K562 (cell line): ENCODE measurements at regions not wholly inside any gene's neighbourhood (a gene's known extent, or its start where the extent isn't known, plus 50 kb on each side); places are given as distances from the start of the nearest gene placed in this dataset.

Experiments
- ATAC-seq: fragments of 200-7000 bp; cut with Tn5 transposase; 3 replicates; pipeline ENCODE4 v1.9.1; 2020; ENCODE audit warnings: moderate library complexity
- BruUV-seq: library from RNA; stranded (reverse); fragments of 400-500 nt; replicated peaks from 2 replicates; lab custom pipeline; 2021; lab: Mats Ljungman, UMichigan
- CTCF ChIA-PET: fragments of 300-600 bp; formaldehyde crosslinking; extraction: SDS; loops from one replicate; lab custom pipeline; 2021; ENCODE audit warnings: low intra/inter-chr PET ratio; lab: Yijun Ruan, JAX
- POLR2A ChIA-PET: fragments of 300-600, 350-650 bp; sonication (Branson Sonifier 250); formaldehyde crosslinking; extraction: SDS; loops from one replicate; lab custom pipeline; 2021; ENCODE audit warnings: antibody characterized with exemption, inconsistent platforms; lab: Yijun Ruan, JAX
- DNase-seq, 4 experiments: peaks; one replicate each; pipeline versions ENCODE4 v3.0.0 to v3.0.0-alpha.2; 2011 to 2018; ENCODE audit warnings: low spot score in 3 of 4, mixed read lengths in 3 of 4; ENCODE audit errors: extremely low read depth in 1 of 4
- FAIRE-seq: peaks from 2 replicates; lab custom pipeline; 2011; peaks lifted over from hg19 to GRCh38; lab: Jason Lieb, UNC
- H2AFZ ChIP-seq: 2 replicates; pipeline ENCODE4 v1.6.0; 2011; ENCODE audit warnings: low read depth, low read length, control low read depth, inconsistent platforms
- H3K27ac ChIP-seq: fragments of 200-600 bp; 3 replicates; pipeline ENCODE4 v1.8.0; 2011; ENCODE audit warnings: low read depth, mild to moderate bottlenecking, control low read depth, inconsistent platforms, low read length, moderate library complexity, mixed read lengths; ENCODE audit errors: extremely low read depth
- H3K27me3 ChIP-seq, 2 experiments: fragments of 300-600 bp in 1 of 2; 2 replicates in 1 of 2; 3 replicates in 1 of 2; pipeline versions ENCODE4 v1.6.0 to v1.8.0; 2011; ENCODE audit warnings: inconsistent platforms in 2 of 2, low read length in 2 of 2, mild to moderate bottlenecking in 1 of 2, mixed read lengths in 1 of 2, moderate library complexity in 1 of 2; ENCODE audit not compliant: control insufficient read depth in 2 of 2, insufficient read depth in 2 of 2
- H3K36me3 ChIP-seq: fragments of 300-600 bp; 3 replicates; pipeline ENCODE4 v1.8.0; 2011; ENCODE audit warnings: mild to moderate bottlenecking, low read length, inconsistent platforms; ENCODE audit not compliant: control insufficient read depth, insufficient read depth
- H3K4me1 ChIP-seq, 2 experiments: fragments of 200-600 bp in 1 of 2; replicated peaks in 1 of 2; 2 replicates in 1 of 2; 3 replicates in 1 of 2; pipeline versions ENCODE4 v1.5.1 to v1.8.0; 2011; ENCODE audit warnings: inconsistent platforms in 2 of 2, low read length in 2 of 2, mild to moderate bottlenecking in 1 of 2, mixed read lengths in 1 of 2, moderate library complexity in 1 of 2; ENCODE audit not compliant: control insufficient read depth in 2 of 2, insufficient read depth in 2 of 2
- H3K4me2 ChIP-seq: 2 replicates; pipeline ENCODE4 v1.6.1; 2011; ENCODE audit warnings: low read length, control low read depth, inconsistent platforms, mixed read lengths; ENCODE audit not compliant: insufficient read depth
- H3K4me3 ChIP-seq: fragments of 200-600 bp; sonication (generic), shearing (Covaris generic); 2 replicates; pipeline ENCODE4 v1.5.1; 2016; ENCODE audit warnings: control low read depth, inconsistent platforms
- H3K79me2 ChIP-seq: fragments of 200-600 bp; 3 replicates; pipeline ENCODE4 v1.8.0; 2011; ENCODE audit warnings: low read length, inconsistent platforms; ENCODE audit not compliant: control insufficient read depth, insufficient read depth
- H3K9ac ChIP-seq, 2 experiments: 2 replicates each; pipeline versions ENCODE4 v1.6.0 to v1.6.1; 2011; ENCODE audit warnings: low read depth in 2 of 2, low read length in 2 of 2, control low read depth in 1 of 2, inconsistent platforms in 1 of 2, mild to moderate bottlenecking in 1 of 2, mixed read lengths in 1 of 2; ENCODE audit not compliant: insufficient read depth in 1 of 2
- H3K9me1 ChIP-seq: one replicate; pipeline ENCODE4 v1.6.0; 2011; ENCODE audit warnings: inconsistent platforms, mild to moderate bottlenecking, low read length, moderate library complexity; ENCODE audit not compliant: control insufficient read depth, insufficient read depth
- H3K9me3 ChIP-seq: replicated peaks from 2 replicates; pipeline ENCODE4 v1.5.1; 2011; ENCODE audit warnings: low read depth, low read length, inconsistent platforms; ENCODE audit not compliant: control insufficient read depth, insufficient read depth
- H4K20me1 ChIP-seq: replicated peaks from 2 replicates; pipeline ENCODE4 v1.6.1; 2011; ENCODE audit warnings: low read length, inconsistent platforms, mixed read lengths; ENCODE audit not compliant: control insufficient read depth, insufficient read depth
- AFF1 ChIP-seq, 2 experiments: fragments of 450-650 bp; IDR thresholded peaks; 2 replicates each; pipeline ENCODE4 v1.6.1; 2018; ENCODE audit warnings: mild to moderate bottlenecking in 2 of 2, low read depth in 1 of 2; ENCODE audit not compliant: partially characterized antibody in 2 of 2
- BMI1 ChIP-seq: fragments of 150-350 bp; IDR thresholded peaks from 2 replicates; pipeline ENCODE4 v1.6.1; 2014; ENCODE audit warnings: low read length
- CBX8 ChIP-seq: fragments of 200-600 bp; sonication (generic); IDR thresholded peaks from 2 replicates; pipeline ENCODE4 v1.6.1; 2012; ENCODE audit warnings: borderline replicate concordance, mixed run types, low read depth, mild to moderate bottlenecking, moderate library complexity, mixed read lengths, low read length, control low read depth, inconsistent platforms; ENCODE audit not compliant: poor library complexity, severe bottlenecking; ENCODE audit errors: extremely low read depth
- CSDE1 ChIP-seq, 2 experiments: fragments of 450-650 bp; IDR thresholded peaks; 2 replicates each; pipeline ENCODE4 v1.6.1; 2016; ENCODE audit warnings: mild to moderate bottlenecking in 1 of 2
- ETV6 ChIP-seq, 3 experiments: fragments of 150-350 bp in 1 of 3; sonication (generic) in 1 of 3; formaldehyde crosslinking in 1 of 3; IDR thresholded peaks; 2 replicates each; pipeline versions ENCODE4 v1.6.1 to v1.8.0; 2014 to 2022; ENCODE audit warnings: borderline replicate concordance in 2 of 3, low read depth in 2 of 3, antibody characterized with exemption in 1 of 3, low read length in 1 of 3, mild to moderate bottlenecking in 1 of 3, missing genetic modification reagents in 1 of 3
- KAT2B ChIP-seq: IDR thresholded peaks from one replicate; pipeline ENCODE4 v1.6.1; 2012; ENCODE audit warnings: low read depth, mild to moderate bottlenecking, control low read depth, inconsistent platforms, low read length, moderate library complexity
- SMARCB1 ChIP-seq: IDR thresholded peaks from 2 replicates; pipeline ENCODE4 v1.6.1; 2011; ENCODE audit warnings: improper control_type of control experiment, low read depth; ENCODE audit not compliant: insufficient read length
- TAF7 ChIP-seq: fragments of 450-650 bp; IDR thresholded peaks from 2 replicates; pipeline ENCODE4 v1.6.1; 2016; ENCODE audit warnings: missing genetic modification characterization, missing compliant biosample characterization
- TBL1XR1 ChIP-seq, 2 experiments: IDR thresholded peaks; 2 replicates each; pipeline ENCODE4 v1.6.1; 2012; ENCODE audit warnings: improper control_type of control experiment in 2 of 2, low read length in 2 of 2, mild to moderate bottlenecking in 1 of 2
- WGBS: fragments of 100-300 bp; shearing (Covaris generic); methylation state at CpG from one replicate; pipeline ENCODE4 v1.1.6; 2016; ENCODE audit warnings: low coverage, mixed read lengths; ENCODE audit not compliant: insufficient coverage; ENCODE audit errors: missing lambda C conversion rate; 5-methylcytosine and 5-hydroxymethylcytosine counted together
- in situ Hi-C: fragments of 300-500 bp; cut with MboI; formaldehyde crosslinking; loops from 4 replicates; pipeline ENCODE4 v1.15.0; 2018; ENCODE audit warnings: inconsistent platforms, mixed read lengths
- intact Hi-C: fragments of 100-400 bp; cut with micrococcal nuclease; formaldehyde crosslinking; loops from 2 replicates; pipeline ENCODE4 v1.14.2; 2022

GRCh38 chr10:33025910-33026309 lies 67.9 kb upstream of the ITGB1 start:
- ChIA-PET CTCF (no interaction called here), POLR2A (interaction anchor here (0.9 kb wide), 1 partner anchor 12 kb away, joined by 3 read pairs; no protein-coding TSS in a partner anchor)
- Histone ChIP-seq H3K9me3 (no peaks in the 10 kb centered on the region), H3K27ac (no peak overlapping the region), H3K4me3 (no peak overlapping the region), H3K9me1 (no peaks in the 10 kb centered on the region), H3K79me2 (no peaks in the 10 kb centered on the region), H2AFZ (no peak overlapping the region), H3K4me2 (no peak overlapping the region), H3K36me3 (no peaks in the 10 kb centered on the region), H4K20me1 (no peaks in the 10 kb centered on the region), H3K4me1 (no peaks in the 10 kb centered on the region), H3K27me3 (peaks cover 8 to 14% of the 10 kb centered on the region in 2 experiments; a peak in 3 of 5 replicates), H3K9ac (no peak overlapping the region)
- ATAC-seq, result no peak
- 9% methylated on average over 4 of the region's 4 CpGs for WGBS
- in situ Hi-C loops (no loop called here), intact Hi-C loops (no loop called here)
- BruUV-seq, result no TSS peak
- no peak for FAIRE-seq
- TF ChIP-seq CSDE1 (IDR thresholded peaks at IDR 0.05), result no peak
- no peak for TF ChIP-seq KAT2B
- TF ChIP-seq ETV6 (IDR thresholded peaks at IDR 0.05; ENCODE audit: borderline replicate concordance in 1 of 2, low read depth in 2 of 2, low read length in 1 of 2), result no peak
- TF ChIP-seq ETV6 (CRISPR knock-in tag; IDR thresholded peaks at IDR 0.05; ENCODE audit: borderline replicate concordance), result no peak
- TF ChIP-seq BMI1, result peak; percentile 49; the same call in 1 of the 2 replicates
- TF ChIP-seq CBX8, result peak; percentile 97
- DNase-seq, result no peak

DNA sequence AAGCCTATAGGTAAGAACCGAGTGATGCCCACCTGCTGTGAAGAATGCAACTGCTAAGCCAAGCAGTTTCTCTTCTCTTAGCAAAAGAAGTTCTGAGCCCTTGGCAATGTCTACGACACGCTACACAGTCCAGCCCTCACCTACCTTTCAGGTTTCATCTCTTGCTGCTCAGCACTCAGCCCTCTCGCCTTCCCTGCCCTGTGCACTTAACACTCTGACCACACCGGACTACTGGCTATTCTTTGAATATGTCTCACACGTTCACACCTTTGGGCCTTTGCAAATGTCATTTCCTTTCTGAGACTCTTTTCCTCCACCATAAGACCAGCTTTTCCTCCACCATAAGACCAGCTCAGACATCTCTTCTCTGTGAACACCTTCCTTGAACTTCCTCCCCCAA lies 67.0 kb upstream of the ITGB1 start:
- H3K27ac ChIP-seq, result no peak overlapping the region
- peaks cover 8 to 16% of the 10 kb centered on the region in 2 experiments; a peak in 3 of 5 replicates for H3K27me3 ChIP-seq
- H4K20me1 ChIP-seq, result no peaks in the 10 kb centered on the region
- intact Hi-C loops (no loop called here), in situ Hi-C loops (no loop called here)
- BruUV-seq, result no TSS peak
- H3K9me1 ChIP-seq, result no peaks in the 10 kb centered on the region
- H3K4me2 ChIP-seq, result no peak overlapping the region
- H3K9me3 ChIP-seq, result no peaks in the 10 kb centered on the region
- H2AFZ ChIP-seq, result no peak overlapping the region
- H3K4me3 ChIP-seq, result no peak overlapping the region
- H3K9ac ChIP-seq, result no peak overlapping the region
- ChIA-PET POLR2A (no interaction called here), CTCF (no interaction called here)
- DNase-seq (no peak), ATAC-seq (no peak), FAIRE-seq (no peak)
- 1% methylated on average over 6 of the region's 6 CpGs for WGBS
- no peaks in the 10 kb centered on the region for H3K79me2 ChIP-seq
- H3K36me3 ChIP-seq, result no peaks in the 10 kb centered on the region
- no peaks in the 10 kb centered on the region for H3K4me1 ChIP-seq
- TF ChIP-seq SMARCB1 (no peak), TBL1XR1 (IDR thresholded peaks at IDR 0.05; ENCODE audit: low read length in 2 of 2) (no peak), TAF7 (tag) (no peak), AFF1 (IDR thresholded peaks at IDR 0.05; ENCODE audit: low read depth in 1 of 2, partially characterized antibody in 2 of 2) (no peak)
